ENCODE measurements at regions not wholly inside any gene's neighbourhood (a gene's known extent, or its start where the extent isn't known, plus 50 kb on each side); places are given as distances from the start of the nearest gene placed in this dataset.
"Not testable (repeated sequence)": the region's sequence is repeated elsewhere in the genome, so short reads cannot be mapped to it uniquely, and the experiment has no call there.

- not testable (repeated sequence) for TF ChIP-seq EZH2 (IDR thresholded peaks at IDR 0.05); YY1 (IDR thresholded peaks at IDR 0.05; ENCODE audit: extremely low read depth, insufficient replicate concordance, low read depth, low read length); POLR2A (IDR thresholded peaks at IDR 0.05; ENCODE audit: borderline replicate concordance, extremely low read depth, insufficient read depth, insufficient read length); ZNF274 (IDR thresholded peaks at IDR 0.05; ENCODE audit: low read depth, low read length); POLR2AphosphoS5 (IDR thresholded peaks at IDR 0.05; ENCODE audit: low read depth, low read length); ZFX (IDR thresholded peaks at IDR 0.05)
- TF ChIP-seq, protein P1, sequence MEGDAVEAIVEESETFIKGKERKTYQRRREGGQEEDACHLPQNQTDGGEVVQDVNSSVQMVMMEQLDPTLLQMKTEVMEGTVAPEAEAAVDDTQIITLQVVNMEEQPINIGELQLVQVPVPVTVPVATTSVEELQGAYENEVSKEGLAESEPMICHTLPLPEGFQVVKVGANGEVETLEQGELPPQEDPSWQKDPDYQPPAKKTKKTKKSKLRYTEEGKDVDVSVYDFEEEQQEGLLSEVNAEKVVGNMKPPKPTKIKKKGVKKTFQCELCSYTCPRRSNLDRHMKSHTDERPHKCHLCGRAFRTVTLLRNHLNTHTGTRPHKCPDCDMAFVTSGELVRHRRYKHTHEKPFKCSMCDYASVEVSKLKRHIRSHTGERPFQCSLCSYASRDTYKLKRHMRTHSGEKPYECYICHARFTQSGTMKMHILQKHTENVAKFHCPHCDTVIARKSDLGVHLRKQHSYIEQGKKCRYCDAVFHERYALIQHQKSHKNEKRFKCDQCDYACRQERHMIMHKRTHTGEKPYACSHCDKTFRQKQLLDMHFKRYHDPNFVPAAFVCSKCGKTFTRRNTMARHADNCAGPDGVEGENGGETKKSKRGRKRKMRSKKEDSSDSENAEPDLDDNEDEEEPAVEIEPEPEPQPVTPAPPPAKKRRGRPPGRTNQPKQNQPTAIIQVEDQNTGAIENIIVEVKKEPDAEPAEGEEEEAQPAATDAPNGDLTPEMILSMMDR (IDR thresholded peaks at IDR 0.05 in 2 of 3, conservative IDR thresholded peaks at IDR 0.05 in 1 of 3; ENCODE audit: borderline replicate concordance in 1 of 3, insufficient read depth in 1 of 3, low read depth in 2 of 3, low read length in 2 of 3), result not testable (repeated sequence)
Measured at GRCh38 chr1:57530911-57531260, 107.0 kb upstream of the DAB1 start.
